Neural cell (in vitro differentiated cells): ENCODE measurements at regions not wholly inside any gene's neighbourhood (a gene's known extent, or its start where the extent isn't known, plus 50 kb on each side); places are given as distances from the start of the nearest gene placed in this dataset.

ENCODE experiments used
- H2AFZ ChIP-seq: fragments of 200-600, 300-800 bp; sonication (generic), shearing (Covaris generic); 2 replicates; pipeline ENCODE4 v1.6.0; 2014; ENCODE audit warnings: low read depth, mild to moderate bottlenecking, antibody characterized with exemption, low read length, moderate library complexity
- H3F3A ChIP-seq: fragments of 200-600 bp; shearing (Covaris generic); 2 replicates; pipeline ENCODE4 v1.6.1; 2016; ENCODE audit warnings: mild to moderate bottlenecking, moderate library complexity, mixed read lengths, antibody characterized with exemption, low read length; ENCODE audit not compliant: insufficient read depth, poor library complexity, severe bottlenecking
- H3K27ac ChIP-seq: fragments of 200-600, 300-800 bp; sonication (generic), shearing (Covaris generic); 2 replicates; pipeline ENCODE4 v1.5.1; 2014; ENCODE audit warnings: mild to moderate bottlenecking, low read length, moderate library complexity
- H3K27me3 ChIP-seq: fragments of 300-800, 200-600 bp; sonication (generic), shearing (Covaris generic); 2 replicates; pipeline ENCODE4 v1.6.0; 2014; ENCODE audit warnings: mild to moderate bottlenecking, low read depth, low read length, moderate library complexity; ENCODE audit not compliant: insufficient read depth
- H3K36me3 ChIP-seq: fragments of 300-800, 200-600 bp; sonication (generic), shearing (Covaris generic); 2 replicates; pipeline ENCODE4 v1.5.1; 2014; ENCODE audit warnings: mild to moderate bottlenecking, antibody characterized with exemption, low read length, moderate library complexity; ENCODE audit not compliant: insufficient read depth
- H3K4me2 ChIP-seq: fragments of 300-800, 200-600 bp; sonication (generic), shearing (Covaris generic); 2 replicates; pipeline ENCODE4 v1.6.0; 2014; ENCODE audit warnings: mild to moderate bottlenecking, low read length
- H3K4me3 ChIP-seq: fragments of 300-800, 200-600 bp; sonication (generic), shearing (Covaris generic); 2 replicates; pipeline ENCODE4 v1.5.1; 2014; ENCODE audit warnings: mild to moderate bottlenecking, low read length, moderate library complexity
- H3K79me2 ChIP-seq: fragments of 200-600 bp; shearing (Covaris generic); replicated peaks from 2 replicates; pipeline ENCODE4 v1.6.0; 2014; ENCODE audit warnings: mild to moderate bottlenecking, low read length, moderate library complexity; ENCODE audit not compliant: insufficient read depth
- H3K9ac ChIP-seq: fragments of 300-800, 200-600 bp; sonication (generic), shearing (Covaris generic); 2 replicates; pipeline ENCODE4 v1.6.1; 2016; ENCODE audit warnings: mild to moderate bottlenecking, low read length, mixed read lengths
- H3K9me2 ChIP-seq: fragments of 200-600 bp; shearing (Covaris generic); 2 replicates; pipeline ENCODE4 v1.6.1; 2016; ENCODE audit warnings: mild to moderate bottlenecking, low read length, mixed read lengths; ENCODE audit not compliant: insufficient read depth
- H3K9me3 ChIP-seq: fragments of 200-600, 300-800 bp; sonication (generic), shearing (Covaris generic); 2 replicates; pipeline ENCODE4 v1.6.1; 2016; ENCODE audit warnings: mild to moderate bottlenecking, mixed run types, low read length, moderate library complexity, mixed read lengths
- H4K20me1 ChIP-seq: fragments of 200-600 bp; shearing (Covaris generic); 2 replicates; pipeline ENCODE4 v1.6.1; 2016; ENCODE audit warnings: mild to moderate bottlenecking, mixed run types; ENCODE audit not compliant: insufficient read depth
- CTCF ChIP-seq: fragments of 450-650 bp; IDR thresholded peaks from 2 replicates; pipeline ENCODE4 v1.5.1; 2014; ENCODE audit warnings: antibody characterized with exemption, mild to moderate bottlenecking, moderate library complexity; ENCODE audit not compliant: poor library complexity, severe bottlenecking
- EP300 ChIP-seq: fragments of 450-650 bp; conservative IDR thresholded peaks from 2 replicates; pipeline ENCODE4 v1.6.1; 2014; ENCODE audit warnings: antibody characterized with exemption, mild to moderate bottlenecking, moderate library complexity; ENCODE audit not compliant: poor library complexity, severe bottlenecking
- EZH2 ChIP-seq: fragments of 200-600, 300-800 bp; shearing (Covaris generic), sonication (generic); IDR thresholded peaks from 2 replicates; pipeline ENCODE4 v1.6.1; 2014; ENCODE audit warnings: antibody characterized with exemption, low read length, borderline replicate concordance, mild to moderate bottlenecking; ENCODE audit not compliant: insufficient read depth, poor library complexity, severe bottlenecking
- MXI1 ChIP-seq: fragments of 450-650 bp; conservative IDR thresholded peaks from 2 replicates; pipeline ENCODE4 v1.6.1; 2014; ENCODE audit warnings: antibody characterized with exemption, mild to moderate bottlenecking; ENCODE audit not compliant: poor library complexity, severe bottlenecking
- POLR2AphosphoS5 ChIP-seq: IDR thresholded peaks from 2 replicates; pipeline ENCODE4 v1.6.1; 2012
- RAD21 ChIP-seq: fragments of 450-650 bp; conservative IDR thresholded peaks from 2 replicates; pipeline ENCODE4 v1.6.1; 2014; ENCODE audit warnings: antibody characterized with exemption, mild to moderate bottlenecking, moderate library complexity
- REST ChIP-seq: IDR thresholded peaks from 2 replicates; pipeline ENCODE4 v1.6.1; 2012; ENCODE audit warnings: borderline replicate concordance
- SMC3 ChIP-seq: fragments of 450-650 bp; conservative IDR thresholded peaks from 2 replicates; pipeline ENCODE4 v1.6.1; 2014; ENCODE audit warnings: antibody characterized with exemption, mild to moderate bottlenecking, moderate library complexity; ENCODE audit not compliant: poor library complexity
- TAF1 ChIP-seq: IDR thresholded peaks from 2 replicates; pipeline ENCODE4 v1.6.1; 2012; ENCODE audit warnings: low read depth

GRCh38 chr5:114953565-114953964 lies 216.1 kb downstream of the TRIM36 start:
- Histone ChIP-seq H3K27me3 (no peaks in the 10 kb centered on the region), H3K4me2 (no peak overlapping the region), H3K9ac (no peak overlapping the region), H3F3A (no peaks in the 10 kb centered on the region), H3K36me3 (no peaks in the 10 kb centered on the region), H2AFZ (no peak overlapping the region), H3K27ac (no peak overlapping the region), H3K9me3 (no peaks in the 10 kb centered on the region), H3K4me3 (no peak overlapping the region), H3K79me2 (no peaks in the 10 kb centered on the region), H3K9me2 (no peaks in the 10 kb centered on the region), H4K20me1 (no peaks in the 10 kb centered on the region)
- TF ChIP-seq TAF1 (no peak), SMC3 (no peak), EZH2 (no peak), MXI1 (no peak), REST (no peak), POLR2AphosphoS5 (no peak), RAD21 (no peak), CTCF (no peak), EP300 (no peak)

- H4K20me1 ChIP-seq = no peaks in the 10 kb centered on the region
- H3K9me3 ChIP-seq = no peaks in the 10 kb centered on the region
- H3K79me2 ChIP-seq = no peaks in the 10 kb centered on the region
- no peak overlapping the region for H3K27ac ChIP-seq
- TF ChIP-seq EP300 = no peak
- no peak for TF ChIP-seq SMC3
- no peak for TF ChIP-seq REST
- TF ChIP-seq EZH2 = no peak
- TF ChIP-seq MXI1 = no peak
- TF ChIP-seq RAD21 = no peak
- no peak for TF ChIP-seq POLR2AphosphoS5
- no peak for TF ChIP-seq CTCF
- H3K27me3 ChIP-seq = no peaks in the 10 kb centered on the region
- no peak overlapping the region for H2AFZ ChIP-seq
- no peaks in the 10 kb centered on the region for H3K36me3 ChIP-seq
- no peaks in the 10 kb centered on the region for H3F3A ChIP-seq
- no peaks in the 10 kb centered on the region for H3K9me2 ChIP-seq
- no peak overlapping the region for H3K9ac ChIP-seq
- H3K4me2 ChIP-seq = no peak overlapping the region
- no peak overlapping the region for H3K4me3 ChIP-seq
Measured at GRCh38 chr5:114952876-114953275, 216.8 kb downstream of the TRIM36 start.
